ENCODE measurements at regions not wholly inside any gene's neighbourhood (a gene's known extent, or its start where the extent isn't known, plus 50 kb on each side); places are given as distances from the start of the nearest gene placed in this dataset.

DNA sequence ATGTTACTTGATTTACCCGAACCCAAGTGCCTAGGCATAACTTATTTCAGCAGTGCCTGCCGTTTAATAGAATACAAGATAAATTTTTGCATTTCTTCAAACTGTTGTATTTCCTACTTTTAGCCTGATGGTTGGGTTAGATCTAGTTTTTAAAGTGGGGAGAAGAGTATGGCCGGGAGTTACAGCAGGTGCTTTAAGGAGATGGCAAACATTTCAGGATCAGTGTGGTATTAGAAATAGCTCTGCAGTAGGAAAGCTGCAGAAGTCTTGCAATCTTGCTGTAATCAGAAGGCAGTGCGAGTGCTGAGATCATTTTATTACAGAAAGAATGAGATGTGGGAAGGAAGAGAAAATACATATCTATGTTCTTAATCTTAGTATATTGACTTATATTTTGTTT is 977.8 kb upstream of the TENM3 start:
- no peak for TF ChIP-seq POLR2A (IDR thresholded peaks at IDR 0.05)
- TF ChIP-seq, protein P1, sequence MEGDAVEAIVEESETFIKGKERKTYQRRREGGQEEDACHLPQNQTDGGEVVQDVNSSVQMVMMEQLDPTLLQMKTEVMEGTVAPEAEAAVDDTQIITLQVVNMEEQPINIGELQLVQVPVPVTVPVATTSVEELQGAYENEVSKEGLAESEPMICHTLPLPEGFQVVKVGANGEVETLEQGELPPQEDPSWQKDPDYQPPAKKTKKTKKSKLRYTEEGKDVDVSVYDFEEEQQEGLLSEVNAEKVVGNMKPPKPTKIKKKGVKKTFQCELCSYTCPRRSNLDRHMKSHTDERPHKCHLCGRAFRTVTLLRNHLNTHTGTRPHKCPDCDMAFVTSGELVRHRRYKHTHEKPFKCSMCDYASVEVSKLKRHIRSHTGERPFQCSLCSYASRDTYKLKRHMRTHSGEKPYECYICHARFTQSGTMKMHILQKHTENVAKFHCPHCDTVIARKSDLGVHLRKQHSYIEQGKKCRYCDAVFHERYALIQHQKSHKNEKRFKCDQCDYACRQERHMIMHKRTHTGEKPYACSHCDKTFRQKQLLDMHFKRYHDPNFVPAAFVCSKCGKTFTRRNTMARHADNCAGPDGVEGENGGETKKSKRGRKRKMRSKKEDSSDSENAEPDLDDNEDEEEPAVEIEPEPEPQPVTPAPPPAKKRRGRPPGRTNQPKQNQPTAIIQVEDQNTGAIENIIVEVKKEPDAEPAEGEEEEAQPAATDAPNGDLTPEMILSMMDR (IDR thresholded peaks at IDR 0.05) = no peak
